ENCODE measurements at regions not wholly inside any gene's neighbourhood (a gene's known extent, or its start where the extent isn't known, plus 50 kb on each side); places are given as distances from the start of the nearest gene placed in this dataset.
"Not testable (repeated sequence)": the region's sequence is repeated elsewhere in the genome, so short reads cannot be mapped to it uniquely, and the experiment has no call there.

- Histone ChIP-seq H3K9me3 (ENCODE audit: control insufficient read depth in 2 of 2, low read length in 2 of 2) (no peaks in the 10 kb centered on the region), H3K36me3 (ENCODE audit: control insufficient read depth in 2 of 2, insufficient read depth in 2 of 2, low read length in 2 of 2) (no peaks in the 10 kb centered on the region), H3K4me3 (ENCODE audit: low read length in 2 of 2) (no peak overlapping the region), H3K4me1 (ENCODE audit: control insufficient read depth, insufficient read depth, low read length) (no peaks in the 10 kb centered on the region), H3K27me3 (ENCODE audit: control insufficient read depth in 1 of 2, insufficient read depth in 2 of 2, low read length in 2 of 2) (no peaks in the 10 kb centered on the region), H3K27ac (ENCODE audit: low read length) (no peak overlapping the region), H3K9ac (ENCODE audit: low read length in 2 of 2) (no peak overlapping the region)
These were observed 124.5 kb downstream of the MED10 start for GRCh38 chr5:6253846-6254245.

- no peak overlapping the region for H3K9ac ChIP-seq (ENCODE audit: low read length in 2 of 2)
- H3K4me3 ChIP-seq (ENCODE audit: low read length in 2 of 2) = no peak overlapping the region
- H3K4me1 ChIP-seq (ENCODE audit: control insufficient read depth, insufficient read depth, low read length) = no peaks in the 10 kb centered on the region
- no peaks in the 10 kb centered on the region for H3K9me3 ChIP-seq (ENCODE audit: control insufficient read depth in 2 of 2, low read length in 2 of 2)
- no peaks in the 10 kb centered on the region for H3K36me3 ChIP-seq (ENCODE audit: control insufficient read depth in 2 of 2, insufficient read depth in 2 of 2, low read length in 2 of 2)
- H3K27ac ChIP-seq (ENCODE audit: low read length) = no peak overlapping the region
- H3K27me3 ChIP-seq (ENCODE audit: control insufficient read depth in 1 of 2, insufficient read depth in 2 of 2, low read length in 2 of 2) = no peaks in the 10 kb centered on the region
These were observed 125.1 kb downstream of the MED10 start for GRCh38 chr5:6253281-6253680.

- Histone ChIP-seq H3K9ac (ENCODE audit: low read length in 2 of 2) (no peak overlapping the region), H3K36me3 (ENCODE audit: control insufficient read depth in 2 of 2, insufficient read depth in 2 of 2, low read length in 2 of 2) (no peaks in the 10 kb centered on the region), H3K9me3 (ENCODE audit: control insufficient read depth in 2 of 2, low read length in 2 of 2) (no peaks in the 10 kb centered on the region), H3K27ac (ENCODE audit: low read length) (no peak overlapping the region), H3K4me1 (ENCODE audit: control insufficient read depth, insufficient read depth, low read length) (no peaks in the 10 kb centered on the region), H3K4me3 (ENCODE audit: low read length in 2 of 2) (no peak overlapping the region), H3K27me3 (ENCODE audit: control insufficient read depth in 1 of 2, insufficient read depth in 2 of 2, low read length in 2 of 2) (no peaks in the 10 kb centered on the region)
These were observed 125.8 kb downstream of the MED10 start for GRCh38 chr5:6252581-6252980.

GRCh38 chr5:6251565-6252102 is 126.7 kb downstream of the MED10 start:
- H3K4me3 ChIP-seq (ENCODE audit: low read length in 2 of 2) = no peak overlapping the region
- no peak overlapping the region for H3K27ac ChIP-seq (ENCODE audit: low read length)
- no peaks in the 10 kb centered on the region for H3K4me1 ChIP-seq (ENCODE audit: control insufficient read depth, insufficient read depth, low read length)
- H3K9me3 ChIP-seq (ENCODE audit: control insufficient read depth in 2 of 2, low read length in 2 of 2) = no peaks in the 10 kb centered on the region
- H3K9ac ChIP-seq (ENCODE audit: low read length in 2 of 2) = no peak overlapping the region
- H3K27me3 ChIP-seq (ENCODE audit: control insufficient read depth in 1 of 2, insufficient read depth in 2 of 2, low read length in 2 of 2) = no peaks in the 10 kb centered on the region
- no peaks in the 10 kb centered on the region for H3K36me3 ChIP-seq (ENCODE audit: control insufficient read depth in 2 of 2, insufficient read depth in 2 of 2, low read length in 2 of 2)

GRCh38 chr5:6250121-6250520 is 128.2 kb downstream of the MED10 start:
- Histone ChIP-seq H3K4me3 (ENCODE audit: low read length in 2 of 2) (no peak overlapping the region), H3K27me3 (ENCODE audit: control insufficient read depth in 1 of 2, insufficient read depth in 2 of 2, low read length in 2 of 2) (no peaks in the 10 kb centered on the region), H3K9me3 (ENCODE audit: control insufficient read depth in 2 of 2, low read length in 2 of 2) (no peaks in the 10 kb centered on the region), H3K36me3 (ENCODE audit: control insufficient read depth in 2 of 2, insufficient read depth in 2 of 2, low read length in 2 of 2) (no peaks in the 10 kb centered on the region), H3K27ac (ENCODE audit: low read length) (no peak overlapping the region), H3K4me1 (ENCODE audit: control insufficient read depth, insufficient read depth, low read length) (no peaks in the 10 kb centered on the region), H3K9ac (ENCODE audit: low read length in 2 of 2) (no peak overlapping the region)

GRCh38 chr5:6248132-6248531 is 130.2 kb downstream of the MED10 start:
- Histone ChIP-seq H3K9me3 (ENCODE audit: control insufficient read depth in 2 of 2, low read length in 2 of 2) (no peaks in the 10 kb centered on the region), H3K4me3 (ENCODE audit: low read length in 2 of 2) (no peak overlapping the region)

GRCh38 chr5:6246820-6247437 is 131.4 kb downstream of the MED10 start:
- H3K27ac ChIP-seq (ENCODE audit: low read length) = no peak overlapping the region
- no peak overlapping the region for H3K9ac ChIP-seq (ENCODE audit: low read length in 2 of 2)
- H3K4me1 ChIP-seq (ENCODE audit: control insufficient read depth, insufficient read depth, low read length) = no peaks in the 10 kb centered on the region
- no peaks in the 10 kb centered on the region for H3K27me3 ChIP-seq (ENCODE audit: control insufficient read depth in 1 of 2, insufficient read depth in 2 of 2, low read length in 2 of 2)
- H3K36me3 ChIP-seq (ENCODE audit: control insufficient read depth in 2 of 2, insufficient read depth in 2 of 2, low read length in 2 of 2) = no peaks in the 10 kb centered on the region
- H3K9me3 ChIP-seq (ENCODE audit: control insufficient read depth in 2 of 2, low read length in 2 of 2) = no peaks in the 10 kb centered on the region
- no peak overlapping the region for H3K4me3 ChIP-seq (ENCODE audit: low read length in 2 of 2)

More at GRCh38 chr5:6248132-6248531, 130.2 kb downstream of the MED10 start:
- no peak overlapping the region for H3K27ac ChIP-seq (ENCODE audit: low read length)
- H3K27me3 ChIP-seq (ENCODE audit: control insufficient read depth in 1 of 2, insufficient read depth in 2 of 2, low read length in 2 of 2) = no peaks in the 10 kb centered on the region
- H3K9ac ChIP-seq (ENCODE audit: low read length in 2 of 2) = no peak overlapping the region
- H3K36me3 ChIP-seq (ENCODE audit: control insufficient read depth in 2 of 2, insufficient read depth in 2 of 2, low read length in 2 of 2) = no peaks in the 10 kb centered on the region
- H3K4me1 ChIP-seq (ENCODE audit: control insufficient read depth, insufficient read depth, low read length) = no peaks in the 10 kb centered on the region

- H3K4me1 ChIP-seq (ENCODE audit: control insufficient read depth, insufficient read depth, low read length) = no peaks in the 10 kb centered on the region
- H3K27ac ChIP-seq (ENCODE audit: low read length) = no peak overlapping the region
- H3K27me3 ChIP-seq (ENCODE audit: control insufficient read depth in 1 of 2, insufficient read depth in 2 of 2, low read length in 2 of 2) = no peaks in the 10 kb centered on the region
- no peaks in the 10 kb centered on the region for H3K9me3 ChIP-seq (ENCODE audit: control insufficient read depth in 2 of 2, low read length in 2 of 2)
- no peaks in the 10 kb centered on the region for H3K36me3 ChIP-seq (ENCODE audit: control insufficient read depth in 2 of 2, insufficient read depth in 2 of 2, low read length in 2 of 2)
- no peak overlapping the region for H3K9ac ChIP-seq (ENCODE audit: low read length in 2 of 2)
- no peak overlapping the region for H3K4me3 ChIP-seq (ENCODE audit: low read length in 2 of 2)
These were observed 134.0 kb downstream of the MED10 start for GRCh38 chr5:6244339-6244714.

GRCh38 chr5:6243706-6244338 is 134.5 kb downstream of the MED10 start:
- no peaks in the 10 kb centered on the region for H3K9me3 ChIP-seq (ENCODE audit: control insufficient read depth in 2 of 2, low read length in 2 of 2)
- H3K4me3 ChIP-seq (ENCODE audit: low read length in 2 of 2) = no peak overlapping the region
- H3K27ac ChIP-seq (ENCODE audit: low read length) = no peak overlapping the region
- no peak overlapping the region for H3K9ac ChIP-seq (ENCODE audit: low read length in 2 of 2)
- no peaks in the 10 kb centered on the region for H3K4me1 ChIP-seq (ENCODE audit: control insufficient read depth, insufficient read depth, low read length)
- no peaks in the 10 kb centered on the region for H3K36me3 ChIP-seq (ENCODE audit: control insufficient read depth in 2 of 2, insufficient read depth in 2 of 2, low read length in 2 of 2)
- no peaks in the 10 kb centered on the region for H3K27me3 ChIP-seq (ENCODE audit: control insufficient read depth in 1 of 2, insufficient read depth in 2 of 2, low read length in 2 of 2)

GRCh38 chr5:6241056-6241455 is 137.3 kb downstream of the MED10 start:
- not testable (repeated sequence) for H3K9ac ChIP-seq (ENCODE audit: low read length in 2 of 2); H3K27ac ChIP-seq (ENCODE audit: low read length); H3K4me1 ChIP-seq (ENCODE audit: control insufficient read depth, insufficient read depth, low read length); H3K4me3 ChIP-seq (ENCODE audit: low read length in 2 of 2); H3K27me3 ChIP-seq (ENCODE audit: control insufficient read depth in 1 of 2, insufficient read depth in 2 of 2, low read length in 2 of 2); H3K36me3 ChIP-seq (ENCODE audit: control insufficient read depth in 2 of 2, insufficient read depth in 2 of 2, low read length in 2 of 2); H3K9me3 ChIP-seq (ENCODE audit: control insufficient read depth in 2 of 2, low read length in 2 of 2)

- no peaks in the 10 kb centered on the region for H3K4me1 ChIP-seq (ENCODE audit: control insufficient read depth, insufficient read depth, low read length)
These were observed 141.4 kb downstream of the MED10 start for GRCh38 chr5:6236858-6237481.

More at GRCh38 chr5:6236858-6237481, 141.4 kb downstream of the MED10 start:
- Histone ChIP-seq H3K9ac (ENCODE audit: low read length in 2 of 2) (no peak overlapping the region), H3K27ac (ENCODE audit: low read length) (no peak overlapping the region), H3K4me3 (ENCODE audit: low read length in 2 of 2) (no peak overlapping the region), H3K9me3 (ENCODE audit: control insufficient read depth in 2 of 2, low read length in 2 of 2) (no peaks in the 10 kb centered on the region), H3K27me3 (ENCODE audit: control insufficient read depth in 1 of 2, insufficient read depth in 2 of 2, low read length in 2 of 2) (no peaks in the 10 kb centered on the region), H3K36me3 (ENCODE audit: control insufficient read depth in 2 of 2, insufficient read depth in 2 of 2, low read length in 2 of 2) (no peaks in the 10 kb centered on the region)

Measured in stomach smooth muscle (tissue), 2 donors.